ENCODE measurements at regions not wholly inside any gene's neighbourhood (a gene's known extent, or its start where the extent isn't known, plus 50 kb on each side); places are given as distances from the start of the nearest gene placed in this dataset.

DNA sequence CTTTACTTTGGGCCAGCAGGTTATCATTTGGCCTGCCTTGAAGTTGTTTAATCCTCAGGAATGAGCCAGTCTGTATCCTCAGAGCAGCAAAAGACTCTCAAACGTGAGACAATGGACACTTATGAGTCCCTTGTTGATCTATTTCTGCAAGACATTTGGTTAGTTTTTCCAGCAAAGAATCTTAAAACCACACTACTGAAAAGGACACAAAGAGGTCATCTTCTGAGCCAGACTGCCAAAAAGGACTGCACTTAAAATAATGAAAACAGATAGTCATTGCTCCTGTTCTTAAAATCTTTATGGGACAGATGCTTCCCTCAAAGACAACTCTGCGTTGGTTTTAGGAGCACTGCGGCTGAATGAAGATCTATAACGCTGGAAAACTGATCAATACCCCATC is 205.7 kb upstream of the PSMD7 start:
- FAIRE-seq, result no peak
- TF ChIP-seq, protein P1, sequence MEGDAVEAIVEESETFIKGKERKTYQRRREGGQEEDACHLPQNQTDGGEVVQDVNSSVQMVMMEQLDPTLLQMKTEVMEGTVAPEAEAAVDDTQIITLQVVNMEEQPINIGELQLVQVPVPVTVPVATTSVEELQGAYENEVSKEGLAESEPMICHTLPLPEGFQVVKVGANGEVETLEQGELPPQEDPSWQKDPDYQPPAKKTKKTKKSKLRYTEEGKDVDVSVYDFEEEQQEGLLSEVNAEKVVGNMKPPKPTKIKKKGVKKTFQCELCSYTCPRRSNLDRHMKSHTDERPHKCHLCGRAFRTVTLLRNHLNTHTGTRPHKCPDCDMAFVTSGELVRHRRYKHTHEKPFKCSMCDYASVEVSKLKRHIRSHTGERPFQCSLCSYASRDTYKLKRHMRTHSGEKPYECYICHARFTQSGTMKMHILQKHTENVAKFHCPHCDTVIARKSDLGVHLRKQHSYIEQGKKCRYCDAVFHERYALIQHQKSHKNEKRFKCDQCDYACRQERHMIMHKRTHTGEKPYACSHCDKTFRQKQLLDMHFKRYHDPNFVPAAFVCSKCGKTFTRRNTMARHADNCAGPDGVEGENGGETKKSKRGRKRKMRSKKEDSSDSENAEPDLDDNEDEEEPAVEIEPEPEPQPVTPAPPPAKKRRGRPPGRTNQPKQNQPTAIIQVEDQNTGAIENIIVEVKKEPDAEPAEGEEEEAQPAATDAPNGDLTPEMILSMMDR (IDR thresholded peaks at IDR 0.05; ENCODE audit: insufficient read depth, missing control alignments), result no peak

GRCh38 chr16:74083541-74083940 is 213.1 kb upstream of the PSMD7 start:
- TF ChIP-seq, protein P1 (IDR thresholded peaks at IDR 0.05; ENCODE audit: insufficient read depth, missing control alignments), result no peak
- no peak for FAIRE-seq
- DNase-seq (ENCODE audit: insufficient read length, low spot score), result no peak

More for the DNA sequence above, 205.7 kb upstream of the PSMD7 start:
- DNase-seq (ENCODE audit: insufficient read length, low spot score), result no peak

GRCh38 chr16:74080311-74080710 is 216.3 kb upstream of the PSMD7 start:
- TF ChIP-seq, protein P1 (IDR thresholded peaks at IDR 0.05; ENCODE audit: insufficient read depth, missing control alignments), result no peak
- DNase-seq (ENCODE audit: insufficient read length, low spot score) (no peak), FAIRE-seq (no peak)

- TF ChIP-seq, protein P1 (IDR thresholded peaks at IDR 0.05; ENCODE audit: insufficient read depth, missing control alignments), result no peak
- FAIRE-seq (no peak), DNase-seq (ENCODE audit: insufficient read length, low spot score) (no peak)
Measured at GRCh38 chr16:74079232-74079586, 217.4 kb upstream of the PSMD7 start.

GRCh38 chr16:74078511-74079231 is 217.9 kb upstream of the PSMD7 start:
- DNase-seq (ENCODE audit: insufficient read length, low spot score) (no peak), FAIRE-seq (no peak)
- TF ChIP-seq, protein P1 (IDR thresholded peaks at IDR 0.05; ENCODE audit: insufficient read depth, missing control alignments), result no peak

GRCh38 chr16:74076568-74076967 is 220.0 kb upstream of the PSMD7 start:
- no peak for FAIRE-seq
- no peak for DNase-seq (ENCODE audit: insufficient read length, low spot score)
- TF ChIP-seq, protein P1 (IDR thresholded peaks at IDR 0.05; ENCODE audit: insufficient read depth, missing control alignments), result no peak

DNA sequence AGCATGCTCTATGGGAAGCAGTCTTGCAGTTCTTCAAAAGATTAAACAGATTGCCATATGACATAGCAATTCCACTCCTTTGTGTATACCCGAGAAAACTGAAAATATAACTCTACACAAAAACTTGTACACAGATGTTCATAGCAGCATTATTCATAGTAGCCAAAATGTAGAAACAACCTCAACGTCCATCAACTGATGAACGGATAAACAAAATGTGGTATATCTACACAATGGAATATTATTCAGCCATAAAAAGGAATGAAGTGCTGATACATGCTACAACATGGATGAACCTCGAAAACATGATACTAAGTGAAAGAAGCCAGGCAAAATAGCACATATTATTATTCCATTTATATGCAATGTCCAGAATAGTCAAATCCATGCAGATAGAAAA is 221.2 kb upstream of the PSMD7 start:
- FAIRE-seq (no peak), DNase-seq (ENCODE audit: insufficient read length, low spot score) (no peak)
- TF ChIP-seq, protein P1 (IDR thresholded peaks at IDR 0.05; ENCODE audit: insufficient read depth, missing control alignments), result no peak
